Smooth muscle cell of the brain vasculature (primary cell): ENCODE measurements at regions not wholly inside any gene's neighbourhood (a gene's known extent, or its start where the extent isn't known, plus 50 kb on each side); places are given as distances from the start of the nearest gene placed in this dataset.
"Not testable (repeated sequence)": the region's sequence is repeated elsewhere in the genome, so short reads cannot be mapped to it uniquely, and the experiment has no call there.

Experiments used
- DNase-seq: peaks from one replicate; pipeline ENCODE4 v3.0.0-alpha.2; 2012; ENCODE audit warnings: low read depth, low spot score

GRCh38 chr15:98088307-98088945 lies 127.9 kb downstream of the ARRDC4 start:
- DNase-seq = not testable (repeated sequence)

DNA sequence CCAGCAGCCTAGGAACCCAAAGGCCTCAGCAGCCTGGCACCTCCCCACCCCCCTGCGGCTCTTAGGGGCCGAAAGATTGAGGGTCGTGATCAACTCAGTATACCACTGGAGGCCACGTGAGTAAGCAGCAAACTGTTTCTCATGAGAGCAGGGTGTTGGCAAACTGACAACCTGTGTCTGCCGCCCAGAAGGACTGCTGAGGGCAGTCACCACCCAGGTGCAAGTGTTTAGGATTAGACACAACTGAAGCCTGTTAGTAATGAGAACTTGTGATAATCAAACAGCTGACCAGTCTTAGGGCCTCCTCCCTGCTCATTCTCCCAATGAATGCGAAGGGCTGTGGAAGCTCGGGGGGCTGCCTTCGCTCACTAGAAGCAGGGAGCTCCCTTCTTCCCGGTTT lies 128.8 kb downstream of the ARRDC4 start:
- not testable (repeated sequence) for DNase-seq

- not testable (repeated sequence) for DNase-seq
Measured at GRCh38 chr15:98097986-98098385, 137.5 kb downstream of the ARRDC4 start.

GRCh38 chr15:98100606-98101005 lies 140.1 kb downstream of the ARRDC4 start:
- DNase-seq = not testable (repeated sequence)

DNA sequence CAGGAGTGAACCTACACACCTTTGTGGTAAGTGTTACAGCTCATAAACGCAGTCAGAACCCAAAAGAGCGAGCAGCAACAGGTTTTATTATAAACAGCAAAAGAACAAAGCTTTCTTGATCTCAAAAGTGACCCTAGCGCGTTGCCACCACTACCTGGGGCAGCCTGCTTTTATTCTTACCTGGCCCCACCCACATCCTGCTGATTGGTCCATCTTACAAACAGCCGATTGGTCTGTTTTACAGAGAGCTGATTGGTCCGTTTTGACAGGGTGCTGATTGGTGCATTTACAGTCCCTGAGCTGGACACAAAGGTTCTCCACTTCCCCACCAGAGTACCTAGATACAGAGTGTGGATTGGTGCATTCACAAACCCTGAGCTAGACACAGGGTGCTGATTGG lies 143.1 kb downstream of the ARRDC4 start:
- DNase-seq = no peak

GRCh38 chr15:98104386-98105151 lies 144.1 kb downstream of the ARRDC4 start:
- not testable (repeated sequence) for DNase-seq

GRCh38 chr15:98106615-98107194 lies 146.2 kb downstream of the ARRDC4 start:
- DNase-seq = not testable (repeated sequence)

DNA sequence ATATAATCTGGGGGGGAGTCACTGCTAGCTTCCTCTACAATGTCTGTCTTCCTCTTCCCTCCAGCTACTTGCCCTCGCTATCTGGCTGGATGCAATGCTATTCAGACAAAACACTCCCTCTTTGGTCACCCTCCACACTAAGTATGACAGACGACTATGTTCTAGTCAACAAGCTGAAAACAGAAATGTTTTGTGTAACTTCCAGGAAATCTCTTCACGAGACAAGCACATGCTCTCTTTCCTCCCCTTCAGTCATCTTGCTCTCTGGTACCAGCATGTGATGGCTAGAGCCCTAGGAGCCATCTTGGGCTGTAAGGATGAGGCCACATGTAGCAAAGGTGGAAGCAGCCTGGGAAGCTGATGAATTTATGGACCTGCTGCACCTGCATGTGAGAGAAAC lies 151.3 kb downstream of the ARRDC4 start:
- DNase-seq = no peak

DNA sequence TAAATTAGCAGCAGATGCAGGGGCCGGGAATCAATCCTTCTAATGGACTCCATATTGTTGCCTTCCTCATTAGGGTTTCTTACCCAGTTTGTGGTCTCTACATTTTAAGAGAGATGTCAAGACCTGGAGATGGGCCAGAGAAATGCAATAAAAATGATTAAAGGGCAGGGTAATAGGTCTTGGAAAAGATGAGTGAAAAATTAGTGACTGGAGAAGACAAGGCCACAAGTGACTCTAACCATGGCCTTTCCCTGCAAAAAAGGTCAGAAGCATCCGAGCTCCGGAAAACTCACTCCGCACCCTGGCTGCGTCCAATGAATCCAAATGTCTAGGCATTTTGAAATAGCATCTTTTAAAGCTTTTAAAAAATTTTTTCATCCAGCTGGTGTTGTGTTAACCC lies 152.8 kb downstream of the ARRDC4 start:
- no peak for DNase-seq

DNA sequence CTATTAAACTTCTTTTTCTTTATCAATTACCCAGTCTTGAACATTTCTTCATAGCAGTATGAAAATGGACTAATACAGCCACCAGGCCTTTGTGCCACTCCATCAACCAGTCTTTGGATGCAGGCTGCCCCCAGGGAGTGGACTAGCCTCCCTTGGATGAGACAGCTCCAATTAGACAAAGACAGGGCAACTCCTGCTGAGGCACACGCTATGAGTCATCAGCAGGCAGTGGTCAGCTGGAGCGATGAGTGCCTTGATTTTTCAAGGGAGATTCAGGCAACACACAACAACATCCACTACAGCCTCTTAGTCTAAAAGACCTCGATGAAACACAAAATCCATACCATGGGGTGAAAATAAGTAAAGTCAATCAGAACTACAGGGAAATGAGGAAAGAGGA lies 160.1 kb downstream of the ARRDC4 start:
- no peak for DNase-seq

GRCh38 chr15:98121536-98121935 lies 161.0 kb downstream of the ARRDC4 start:
- no peak for DNase-seq

DNA sequence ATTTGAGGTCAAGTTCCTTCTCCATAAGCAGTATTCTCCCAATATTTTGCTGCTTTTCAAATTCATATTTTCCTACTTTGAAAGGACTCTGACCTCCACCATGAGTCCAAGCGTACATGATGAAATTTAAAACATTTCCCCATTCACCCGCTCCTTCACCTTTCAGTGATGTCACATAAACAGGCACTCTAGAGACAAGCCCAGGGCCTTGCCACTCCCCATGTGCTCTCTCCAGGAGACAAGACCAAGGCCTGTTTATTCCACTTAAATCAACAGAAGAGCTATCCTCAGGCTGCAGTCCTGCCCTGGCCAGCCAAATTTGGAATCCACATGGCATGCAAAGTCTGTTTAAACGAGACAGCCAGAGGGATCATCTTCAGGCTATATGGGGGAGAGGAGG lies 161.5 kb downstream of the ARRDC4 start:
- no peak for DNase-seq

DNA sequence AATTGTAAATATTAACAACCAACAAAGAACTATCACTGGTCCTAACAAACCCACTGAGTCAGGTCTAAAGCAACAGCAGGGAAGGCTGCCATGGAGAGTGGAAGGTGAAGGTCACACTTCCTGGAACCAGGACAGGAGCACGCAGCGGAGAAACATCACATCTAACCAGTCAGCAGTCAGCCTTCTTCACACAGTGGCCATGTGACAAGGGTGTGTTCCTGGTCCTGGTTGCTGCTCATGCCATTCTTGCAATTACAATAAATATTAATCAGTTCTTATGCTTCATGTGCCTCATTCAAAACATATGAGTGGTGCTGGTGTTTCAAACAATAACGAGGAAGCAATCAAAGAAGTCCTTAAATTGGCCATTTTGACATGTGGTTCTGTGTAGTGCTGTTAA lies 162.8 kb downstream of the ARRDC4 start:
- no peak for DNase-seq

GRCh38 chr15:98123834-98124233 lies 163.3 kb downstream of the ARRDC4 start:
- DNase-seq = no peak

DNA sequence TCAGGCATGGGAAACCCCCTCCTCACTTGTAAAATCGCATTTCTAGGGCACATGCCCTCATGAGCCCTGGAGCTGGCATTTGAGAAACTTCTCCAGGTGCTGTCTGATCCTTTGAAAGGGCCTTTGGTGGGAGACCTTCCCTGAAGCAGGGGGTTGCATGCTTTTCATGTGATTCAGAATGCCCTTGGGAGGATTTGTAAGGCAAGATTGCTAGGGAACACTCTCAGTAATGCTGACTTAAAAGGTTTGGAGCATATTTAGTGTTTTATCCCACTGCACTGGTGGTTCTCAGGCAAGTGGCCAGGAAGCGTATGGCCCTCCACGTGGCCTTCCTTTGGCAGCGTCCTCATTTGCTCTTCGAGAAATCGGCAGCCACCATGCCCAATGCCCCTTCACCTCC lies 164.1 kb downstream of the ARRDC4 start:
- DNase-seq = no peak

DNA sequence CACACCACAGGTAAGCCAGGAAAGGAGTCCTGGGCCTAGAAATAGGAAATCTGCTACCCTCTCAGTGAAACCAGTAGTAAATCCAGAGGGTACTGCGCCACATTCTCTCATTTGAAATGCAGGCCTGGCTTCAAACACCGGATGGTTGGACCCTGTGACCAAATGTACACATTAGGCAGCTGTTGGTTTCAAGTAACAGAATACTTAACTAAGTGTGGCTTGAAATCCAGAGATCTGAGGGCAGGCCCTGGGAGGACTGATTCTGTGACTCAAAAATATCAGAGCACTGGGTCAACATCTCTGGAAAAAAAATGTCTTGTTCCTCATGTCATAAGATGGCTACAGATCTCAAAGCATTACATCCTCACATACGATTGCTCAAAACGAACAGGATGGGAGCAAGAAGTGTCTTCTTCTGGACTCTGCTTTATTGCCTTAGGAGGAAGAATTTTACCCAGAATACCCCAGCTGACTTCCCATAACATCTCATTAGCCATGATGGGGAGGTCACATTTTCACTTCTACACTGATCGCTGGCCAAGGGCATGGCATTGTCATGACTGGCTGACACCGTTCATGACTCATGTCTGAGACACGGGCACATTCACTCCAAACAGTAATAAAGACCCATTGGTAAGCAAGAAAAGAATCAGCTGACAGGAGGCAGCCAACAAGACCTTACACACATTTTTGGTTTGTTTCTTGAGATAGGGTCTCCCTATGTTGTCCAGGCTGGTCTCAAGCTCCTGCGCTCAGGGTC lies 166.0 kb downstream of the ARRDC4 start:
- DNase-seq = no peak

DNA sequence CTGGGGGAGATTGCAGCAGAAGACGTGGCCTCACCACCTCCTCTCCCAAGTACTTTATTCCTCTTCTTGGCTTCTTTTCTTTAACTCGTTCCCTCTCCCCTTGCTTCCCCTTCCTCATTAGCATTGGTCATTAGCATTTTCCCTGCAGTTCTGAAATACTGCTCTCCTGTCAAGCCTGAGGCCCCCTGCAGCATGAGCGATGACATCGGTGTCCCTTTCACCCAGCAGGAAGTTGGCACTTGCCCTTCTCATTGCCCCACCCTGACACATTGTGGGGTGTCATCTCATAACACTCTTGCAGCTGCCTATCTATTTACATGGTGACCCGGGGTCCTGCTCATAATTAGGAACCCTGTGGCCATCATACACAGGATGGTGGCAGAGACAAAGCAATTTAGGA lies 167.1 kb downstream of the ARRDC4 start:
- no peak for DNase-seq

GRCh38 chr15:98131924-98132323 lies 171.4 kb downstream of the ARRDC4 start:
- DNase-seq = no peak

GRCh38 chr15:98134905-98135304 lies 174.4 kb downstream of the ARRDC4 start:
- no peak for DNase-seq

- DNase-seq = no peak
Measured at GRCh38 chr15:98138910-98139309, 178.4 kb downstream of the ARRDC4 start.

GRCh38 chr15:98139337-98139736 lies 178.8 kb downstream of the ARRDC4 start:
- no peak for DNase-seq

DNA sequence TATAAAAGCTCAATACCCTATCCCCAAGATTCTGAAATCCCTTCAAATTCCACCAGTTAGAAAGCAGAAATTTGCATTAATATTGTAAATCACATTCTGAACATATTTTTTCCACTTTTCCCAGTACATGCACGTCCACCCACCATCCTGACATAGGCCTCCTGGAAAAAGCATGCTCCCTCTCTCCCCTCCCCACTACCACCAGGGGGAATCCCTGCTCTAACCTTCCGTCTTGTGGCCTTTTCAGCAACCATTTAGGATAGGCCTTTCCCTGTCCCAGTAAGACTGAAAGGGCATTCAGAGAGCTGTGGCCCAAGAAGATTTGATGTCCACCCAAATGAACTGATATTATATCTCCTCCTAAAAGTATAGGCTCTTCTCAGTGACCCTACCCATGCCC lies 182.1 kb downstream of the ARRDC4 start:
- no peak for DNase-seq
